Kidney epithelial cell (primary cell): ENCODE measurements at regions not wholly inside any gene's neighbourhood (a gene's known extent, or its start where the extent isn't known, plus 50 kb on each side); places are given as distances from the start of the nearest gene placed in this dataset.

Experiments used
- DNase-seq: peaks from one replicate; pipeline ENCODE4 v3.0.0-alpha.2; 2010; ENCODE audit warnings: low read depth
- H3K27me3 ChIP-seq: 2 replicates; pipeline ENCODE4 v1.6.0; 2011; ENCODE audit warnings: low read length; ENCODE audit not compliant: control insufficient read depth, insufficient read depth
- H3K36me3 ChIP-seq: 2 replicates; pipeline ENCODE4 v1.5.1; 2011; ENCODE audit warnings: low read length; ENCODE audit not compliant: control insufficient read depth, insufficient read depth
- H3K4me3 ChIP-seq: 2 replicates; pipeline ENCODE4 v1.5.1; 2011; ENCODE audit warnings: low read depth, mild to moderate bottlenecking, control low read depth, low read length
- TF ChIP-seq, protein P1 (sequence below): IDR thresholded peaks from 2 replicates; pipeline ENCODE4 v1.5.1; 2011; ENCODE audit warnings: mild to moderate bottlenecking, moderate library complexity, low read length, control low read depth, inconsistent platforms; ENCODE audit not compliant: insufficient read depth, poor library complexity, severe bottlenecking

DNA sequence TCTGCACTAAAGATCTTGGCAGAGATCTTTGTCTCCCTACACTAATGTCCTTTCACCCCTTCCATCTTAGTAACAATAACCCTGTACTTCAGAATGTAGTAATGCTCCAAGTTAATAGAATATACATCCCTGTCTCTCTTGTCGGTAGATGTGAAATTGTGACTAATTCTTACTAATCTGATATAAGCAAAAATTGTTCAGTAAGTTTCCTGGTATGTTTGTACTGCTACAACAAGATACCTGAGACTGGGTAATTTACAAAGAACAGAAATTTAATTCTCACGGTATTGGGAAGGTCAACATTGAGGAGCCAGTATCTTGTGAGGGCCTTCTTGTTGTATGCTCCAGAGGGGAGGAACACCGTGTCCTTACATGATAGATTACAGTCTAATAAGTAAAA lies 1686.6 kb upstream of the CDH9 start:
- TF ChIP-seq, protein P1, sequence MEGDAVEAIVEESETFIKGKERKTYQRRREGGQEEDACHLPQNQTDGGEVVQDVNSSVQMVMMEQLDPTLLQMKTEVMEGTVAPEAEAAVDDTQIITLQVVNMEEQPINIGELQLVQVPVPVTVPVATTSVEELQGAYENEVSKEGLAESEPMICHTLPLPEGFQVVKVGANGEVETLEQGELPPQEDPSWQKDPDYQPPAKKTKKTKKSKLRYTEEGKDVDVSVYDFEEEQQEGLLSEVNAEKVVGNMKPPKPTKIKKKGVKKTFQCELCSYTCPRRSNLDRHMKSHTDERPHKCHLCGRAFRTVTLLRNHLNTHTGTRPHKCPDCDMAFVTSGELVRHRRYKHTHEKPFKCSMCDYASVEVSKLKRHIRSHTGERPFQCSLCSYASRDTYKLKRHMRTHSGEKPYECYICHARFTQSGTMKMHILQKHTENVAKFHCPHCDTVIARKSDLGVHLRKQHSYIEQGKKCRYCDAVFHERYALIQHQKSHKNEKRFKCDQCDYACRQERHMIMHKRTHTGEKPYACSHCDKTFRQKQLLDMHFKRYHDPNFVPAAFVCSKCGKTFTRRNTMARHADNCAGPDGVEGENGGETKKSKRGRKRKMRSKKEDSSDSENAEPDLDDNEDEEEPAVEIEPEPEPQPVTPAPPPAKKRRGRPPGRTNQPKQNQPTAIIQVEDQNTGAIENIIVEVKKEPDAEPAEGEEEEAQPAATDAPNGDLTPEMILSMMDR, result no peak
- no peak overlapping the region for H3K4me3 ChIP-seq
- no peaks in the 10 kb centered on the region for H3K27me3 ChIP-seq
- DNase-seq, result no peak
- H3K36me3 ChIP-seq, result no peaks in the 10 kb centered on the region

DNA sequence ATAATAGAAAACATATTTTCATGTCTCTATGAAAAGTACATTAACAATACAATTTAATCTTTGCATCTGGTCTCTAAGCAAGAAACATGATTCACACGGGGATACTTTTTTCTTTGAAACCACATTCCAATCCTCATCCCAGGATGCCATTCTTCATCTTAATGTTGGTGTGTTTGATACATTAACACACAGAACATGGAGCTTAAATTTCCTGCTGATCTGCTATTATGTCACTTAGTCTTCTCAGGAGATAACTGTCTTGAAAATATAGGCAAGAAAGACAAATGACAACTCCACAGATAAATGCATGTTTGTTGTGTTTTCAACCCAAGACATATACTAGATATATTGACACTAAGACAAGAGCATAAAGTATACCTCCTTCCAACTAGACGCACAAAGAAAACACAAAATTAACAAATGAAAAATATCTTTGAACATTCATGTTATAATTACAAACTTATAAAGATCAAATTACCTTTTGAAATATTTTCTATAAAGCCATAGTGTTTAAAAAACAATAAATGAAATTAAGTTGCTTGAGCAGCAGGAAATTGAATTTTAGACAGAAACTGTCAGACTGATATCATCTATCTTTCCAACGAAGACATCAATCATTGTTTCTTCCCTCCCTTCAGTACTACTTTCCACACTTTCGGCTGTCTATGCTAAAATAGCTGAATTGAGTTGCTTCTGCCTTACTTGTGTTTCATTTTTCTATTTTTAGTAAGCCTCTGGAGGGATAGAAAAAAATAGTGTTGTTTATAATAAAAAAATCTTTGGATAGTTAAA lies 1676.7 kb upstream of the CDH9 start:
- Histone ChIP-seq H3K36me3 (no peaks in the 10 kb centered on the region), H3K4me3 (no peak overlapping the region), H3K27me3 (no peaks in the 10 kb centered on the region)
- DNase-seq, result no peak
- TF ChIP-seq, protein P1, result no peak

DNA sequence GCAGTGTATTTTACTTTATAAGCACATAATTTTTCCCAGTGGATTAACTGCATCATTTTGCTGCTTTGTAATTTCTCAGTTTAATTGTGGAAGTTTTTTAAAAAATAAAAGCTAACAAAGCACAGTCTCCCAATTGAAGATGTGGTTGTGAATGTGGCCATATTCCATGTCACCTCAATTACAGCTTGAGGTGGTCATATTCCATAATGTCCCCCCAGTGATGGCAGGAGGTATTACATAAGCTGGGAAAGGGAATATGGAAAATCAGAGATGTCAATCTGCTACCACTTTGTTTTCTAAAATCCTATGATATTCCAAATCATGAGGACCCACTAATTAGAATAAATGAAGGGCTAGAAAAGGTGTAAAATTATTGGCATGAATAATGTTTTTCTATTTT lies 1672.0 kb upstream of the CDH9 start:
- TF ChIP-seq, protein P1, result peak; percentile 19
- H3K27me3 ChIP-seq, result no peaks in the 10 kb centered on the region
- H3K36me3 ChIP-seq, result no peaks in the 10 kb centered on the region
- DNase-seq, result no peak
- H3K4me3 ChIP-seq, result no peak overlapping the region

DNA sequence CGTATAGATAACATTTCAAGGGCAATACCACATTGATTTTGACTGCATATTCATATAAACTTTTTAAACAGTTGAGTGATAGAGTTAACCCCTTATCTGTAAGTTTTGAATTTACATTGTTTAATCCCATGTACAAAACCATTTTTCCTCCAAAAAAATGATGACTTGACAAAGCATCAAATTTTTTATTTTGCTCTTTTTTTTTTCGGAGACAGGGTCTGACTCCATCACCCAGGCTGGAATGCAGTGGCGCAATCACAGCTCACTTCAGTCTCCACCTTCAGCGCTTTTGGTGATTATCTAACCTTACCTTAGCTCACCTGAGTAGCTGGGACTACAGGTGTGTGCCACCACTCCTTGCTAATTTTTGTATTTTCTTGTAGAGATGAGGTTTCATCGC lies 1670.1 kb upstream of the CDH9 start:
- H3K36me3 ChIP-seq, result no peaks in the 10 kb centered on the region
- TF ChIP-seq, protein P1, result no peak
- no peak for DNase-seq
- no peak overlapping the region for H3K4me3 ChIP-seq
- no peaks in the 10 kb centered on the region for H3K27me3 ChIP-seq

DNA sequence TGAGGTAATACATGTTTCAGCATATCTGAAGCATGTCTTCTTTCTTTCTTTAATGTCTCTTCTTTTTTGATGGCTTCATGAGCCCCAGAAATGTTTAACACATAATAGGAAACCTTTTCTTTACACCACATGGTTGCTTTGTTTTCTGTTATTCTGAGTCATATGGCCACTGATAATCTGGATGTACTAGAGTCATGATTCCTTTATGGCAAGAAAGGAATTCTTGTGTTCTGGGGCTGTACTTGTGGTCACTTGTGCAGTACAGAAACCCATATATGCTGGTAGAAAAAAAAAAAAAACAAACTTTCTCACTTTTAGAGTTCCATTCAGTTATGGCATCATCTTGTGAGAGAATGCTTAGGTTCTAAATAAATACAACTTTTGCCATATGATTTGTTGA lies 1669.3 kb upstream of the CDH9 start:
- DNase-seq, result no peak
- TF ChIP-seq, protein P1, result no peak
- no peaks in the 10 kb centered on the region for H3K27me3 ChIP-seq
- H3K36me3 ChIP-seq, result no peaks in the 10 kb centered on the region
- H3K4me3 ChIP-seq, result no peak overlapping the region
